GM12878 (cell line): ENCODE measurements at regions not wholly inside any gene's neighbourhood (a gene's known extent, or its start where the extent isn't known, plus 50 kb on each side); places are given as distances from the start of the nearest gene placed in this dataset.

Experiments
- GABPA ChIP-seq: IDR thresholded peaks from 2 replicates; pipeline ENCODE4 v1.6.1; 2014; ENCODE audit warnings: antibody characterized with exemption, low read depth, mild to moderate bottlenecking, inconsistent platforms
- SP1 ChIP-seq: IDR thresholded peaks from one replicate; pipeline ENCODE4 v1.6.1; 2011; ENCODE audit warnings: low read depth, low read length

- no peak for TF ChIP-seq SP1
- TF ChIP-seq GABPA: no peak
These were observed 208.5 kb upstream of the CASK start for GRCh38 chrX:42131856-42132255.
